ENCODE measurements at regions not wholly inside any gene's neighbourhood (a gene's known extent, or its start where the extent isn't known, plus 50 kb on each side); places are given as distances from the start of the nearest gene placed in this dataset.

DNA sequence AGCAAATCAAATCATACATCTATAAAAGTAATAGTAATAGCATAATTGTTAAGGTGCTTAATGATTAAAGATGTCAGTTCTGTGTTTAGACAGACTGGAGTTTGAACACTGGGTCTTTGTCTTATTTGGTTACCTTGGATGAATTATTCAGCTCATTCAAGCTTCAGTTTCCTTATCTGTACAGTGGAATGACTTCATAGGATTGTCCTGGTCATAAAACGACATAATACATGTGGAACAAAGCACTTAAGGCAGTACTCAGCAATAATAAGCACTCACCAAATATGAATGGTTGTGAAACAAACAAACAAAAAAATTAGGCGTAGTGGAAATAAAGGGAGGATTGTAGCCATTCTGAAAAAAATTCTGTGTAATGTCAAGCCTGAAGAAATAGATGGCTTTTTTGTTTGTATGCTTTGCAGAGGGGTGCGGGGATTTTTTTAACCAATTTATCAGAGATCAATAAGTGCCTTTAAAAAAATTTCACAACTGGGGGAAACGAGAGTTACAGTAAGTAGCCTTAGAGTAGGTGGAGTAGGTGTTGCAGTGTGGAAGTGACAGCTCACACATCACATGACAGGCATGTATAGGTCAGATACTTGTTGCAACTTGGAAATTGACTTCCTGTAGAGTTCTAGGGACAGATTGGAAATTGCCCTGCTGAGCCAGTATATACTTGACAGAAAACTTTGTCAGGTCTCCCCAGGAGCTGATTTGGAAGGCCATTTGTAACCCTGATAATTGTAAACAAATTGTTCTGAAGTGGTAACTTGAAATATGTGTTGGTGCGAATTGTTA is 157.7 kb downstream of the SLC15A5 start:
- TF ChIP-seq, protein P1, sequence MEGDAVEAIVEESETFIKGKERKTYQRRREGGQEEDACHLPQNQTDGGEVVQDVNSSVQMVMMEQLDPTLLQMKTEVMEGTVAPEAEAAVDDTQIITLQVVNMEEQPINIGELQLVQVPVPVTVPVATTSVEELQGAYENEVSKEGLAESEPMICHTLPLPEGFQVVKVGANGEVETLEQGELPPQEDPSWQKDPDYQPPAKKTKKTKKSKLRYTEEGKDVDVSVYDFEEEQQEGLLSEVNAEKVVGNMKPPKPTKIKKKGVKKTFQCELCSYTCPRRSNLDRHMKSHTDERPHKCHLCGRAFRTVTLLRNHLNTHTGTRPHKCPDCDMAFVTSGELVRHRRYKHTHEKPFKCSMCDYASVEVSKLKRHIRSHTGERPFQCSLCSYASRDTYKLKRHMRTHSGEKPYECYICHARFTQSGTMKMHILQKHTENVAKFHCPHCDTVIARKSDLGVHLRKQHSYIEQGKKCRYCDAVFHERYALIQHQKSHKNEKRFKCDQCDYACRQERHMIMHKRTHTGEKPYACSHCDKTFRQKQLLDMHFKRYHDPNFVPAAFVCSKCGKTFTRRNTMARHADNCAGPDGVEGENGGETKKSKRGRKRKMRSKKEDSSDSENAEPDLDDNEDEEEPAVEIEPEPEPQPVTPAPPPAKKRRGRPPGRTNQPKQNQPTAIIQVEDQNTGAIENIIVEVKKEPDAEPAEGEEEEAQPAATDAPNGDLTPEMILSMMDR (IDR thresholded peaks at IDR 0.05): no peak
- TF ChIP-seq POLR2A (IDR thresholded peaks at IDR 0.05): no peak

All from heart left ventricle (tissue), 13 donors.